HUES6 (cell line): ENCODE measurements at regions not wholly inside any gene's neighbourhood (a gene's known extent, or its start where the extent isn't known, plus 50 kb on each side); places are given as distances from the start of the nearest gene placed in this dataset.

Experiments
- H3K27ac ChIP-seq: 2 replicates; pipeline ENCODE4 v1.7.0; 2013; ENCODE audit warnings: low read depth, mild to moderate bottlenecking, low read length, inconsistent platforms
- H3K27me3 ChIP-seq: 2 replicates; pipeline ENCODE4 v1.6.1; 2013; ENCODE audit warnings: low read length; ENCODE audit not compliant: control insufficient read depth, insufficient read depth
- H3K36me3 ChIP-seq: 2 replicates; pipeline ENCODE4 v1.6.1; 2013; ENCODE audit warnings: low read length; ENCODE audit not compliant: control insufficient read depth, insufficient read depth
- H3K4me1 ChIP-seq: 2 replicates; pipeline ENCODE4 v1.6.1; 2013; ENCODE audit warnings: low read length; ENCODE audit not compliant: control insufficient read depth, insufficient read depth
- H3K4me3 ChIP-seq: 2 replicates; pipeline ENCODE4 v1.5.1; 2013; ENCODE audit warnings: low read depth, low read length
- H3K9ac ChIP-seq: one replicate; pipeline ENCODE4 v1.6.1; 2013; ENCODE audit warnings: mild to moderate bottlenecking, low read length
- H3K9me3 ChIP-seq: 2 replicates; pipeline ENCODE4 v1.6.1; 2013; ENCODE audit warnings: low read depth, low read length; ENCODE audit not compliant: control insufficient read depth, insufficient read depth

- Histone ChIP-seq H3K4me1 (peaks cover 62% of the 10 kb centered on the region), H3K27ac (peak overlapping the region; percentile 91)
Measured at GRCh38 chr2:234686088-234686890, 189.4 kb upstream of the ARL4C start.

GRCh38 chr2:234684466-234684865, 187.6 kb upstream of the ARL4C start:
- Histone ChIP-seq H3K27me3 (no peaks in the 10 kb centered on the region), H3K4me1 (peaks cover 58% of the 10 kb centered on the region), H3K4me3 (no peak overlapping the region), H3K9me3 (peaks cover 3% of the 10 kb centered on the region; the same call in 1 of the 2 replicates), H3K9ac (no peak overlapping the region), H3K27ac (peak overlapping the region; percentile 52), H3K36me3 (no peaks in the 10 kb centered on the region)

More at GRCh38 chr2:234686088-234686890, 189.4 kb upstream of the ARL4C start:
- Histone ChIP-seq H3K36me3 (no peaks in the 10 kb centered on the region), H3K9ac (peak overlapping the region; percentile 56), H3K4me3 (peak overlapping the region; percentile 30), H3K9me3 (no peaks in the 10 kb centered on the region), H3K27me3 (no peaks in the 10 kb centered on the region)

GRCh38 chr2:234683950-234684349, 187.1 kb upstream of the ARL4C start:
- Histone ChIP-seq H3K4me1 (peaks cover 58% of the 10 kb centered on the region), H3K27me3 (no peaks in the 10 kb centered on the region), H3K9ac (no peak overlapping the region), H3K4me3 (no peak overlapping the region), H3K36me3 (no peaks in the 10 kb centered on the region), H3K9me3 (peaks cover 8% of the 10 kb centered on the region), H3K27ac (peak overlapping the region; percentile 52)

- H3K9ac ChIP-seq: no peak overlapping the region
- no peak overlapping the region for H3K27ac ChIP-seq
Measured at GRCh38 chr2:234682492-234683228, 185.8 kb upstream of the ARL4C start.

GRCh38 chr2:234680688-234681619, 184.1 kb upstream of the ARL4C start:
- no peak overlapping the region for H3K4me3 ChIP-seq
- H3K9me3 ChIP-seq: peaks cover 23% of the 10 kb centered on the region
- H3K9ac ChIP-seq: no peak overlapping the region
- H3K4me1 ChIP-seq: peaks cover 53% of the 10 kb centered on the region
- H3K36me3 ChIP-seq: no peaks in the 10 kb centered on the region
- H3K27me3 ChIP-seq: no peaks in the 10 kb centered on the region
- no peak overlapping the region for H3K27ac ChIP-seq

More at GRCh38 chr2:234682492-234683228, 185.8 kb upstream of the ARL4C start:
- peaks cover 55% of the 10 kb centered on the region for H3K4me1 ChIP-seq
- H3K36me3 ChIP-seq: no peaks in the 10 kb centered on the region
- H3K4me3 ChIP-seq: no peak overlapping the region
- H3K9me3 ChIP-seq: peaks cover 21% of the 10 kb centered on the region
- H3K27me3 ChIP-seq: no peaks in the 10 kb centered on the region

- H3K4me1 ChIP-seq: peaks cover 51% of the 10 kb centered on the region
- no peaks in the 10 kb centered on the region for H3K36me3 ChIP-seq
- H3K4me3 ChIP-seq: no peak overlapping the region
- H3K9me3 ChIP-seq: peaks cover 23% of the 10 kb centered on the region
- no peaks in the 10 kb centered on the region for H3K27me3 ChIP-seq
- H3K9ac ChIP-seq: no peak overlapping the region
- no peak overlapping the region for H3K27ac ChIP-seq
Measured at GRCh38 chr2:234679741-234680687, 183.1 kb upstream of the ARL4C start.

GRCh38 chr2:234679301-234679740, 182.4 kb upstream of the ARL4C start:
- H3K36me3 ChIP-seq: no peaks in the 10 kb centered on the region
- H3K4me1 ChIP-seq: peaks cover 44% of the 10 kb centered on the region
- no peaks in the 10 kb centered on the region for H3K27me3 ChIP-seq
- no peak overlapping the region for H3K27ac ChIP-seq
- H3K9me3 ChIP-seq: peaks cover 23% of the 10 kb centered on the region
- H3K4me3 ChIP-seq: no peak overlapping the region
- no peak overlapping the region for H3K9ac ChIP-seq

GRCh38 chr2:234678711-234679110, 181.8 kb upstream of the ARL4C start:
- no peak overlapping the region for H3K9ac ChIP-seq
- no peak overlapping the region for H3K27ac ChIP-seq
- peaks cover 25% of the 10 kb centered on the region for H3K9me3 ChIP-seq
- H3K4me1 ChIP-seq: peaks cover 38% of the 10 kb centered on the region
- no peaks in the 10 kb centered on the region for H3K36me3 ChIP-seq
- no peak overlapping the region for H3K4me3 ChIP-seq
- H3K27me3 ChIP-seq: no peaks in the 10 kb centered on the region

- Histone ChIP-seq H3K9ac (no peak overlapping the region), H3K4me3 (no peak overlapping the region), H3K27me3 (no peaks in the 10 kb centered on the region), H3K27ac (peak overlapping the region; percentile 57; the same call in 1 of the 2 replicates), H3K9me3 (peaks cover 31% of the 10 kb centered on the region), H3K36me3 (no peaks in the 10 kb centered on the region), H3K4me1 (peaks cover 30% of the 10 kb centered on the region)
Measured at GRCh38 chr2:234677758-234678538, 181.1 kb upstream of the ARL4C start.
